HG02678 (cell line): ENCODE measurements at regions not wholly inside any gene's neighbourhood (a gene's known extent, or its start where the extent isn't known, plus 50 kb on each side); places are given as distances from the start of the nearest gene placed in this dataset.

Experiments
- ATAC-seq: cut with Tn5 transposase; IDR thresholded peaks from one replicate; pipeline ENCODE4 v1.9.1; 2021; ENCODE audit warnings: mild to moderate bottlenecking, moderate library complexity; ENCODE audit not compliant: unreplicated experiment

DNA sequence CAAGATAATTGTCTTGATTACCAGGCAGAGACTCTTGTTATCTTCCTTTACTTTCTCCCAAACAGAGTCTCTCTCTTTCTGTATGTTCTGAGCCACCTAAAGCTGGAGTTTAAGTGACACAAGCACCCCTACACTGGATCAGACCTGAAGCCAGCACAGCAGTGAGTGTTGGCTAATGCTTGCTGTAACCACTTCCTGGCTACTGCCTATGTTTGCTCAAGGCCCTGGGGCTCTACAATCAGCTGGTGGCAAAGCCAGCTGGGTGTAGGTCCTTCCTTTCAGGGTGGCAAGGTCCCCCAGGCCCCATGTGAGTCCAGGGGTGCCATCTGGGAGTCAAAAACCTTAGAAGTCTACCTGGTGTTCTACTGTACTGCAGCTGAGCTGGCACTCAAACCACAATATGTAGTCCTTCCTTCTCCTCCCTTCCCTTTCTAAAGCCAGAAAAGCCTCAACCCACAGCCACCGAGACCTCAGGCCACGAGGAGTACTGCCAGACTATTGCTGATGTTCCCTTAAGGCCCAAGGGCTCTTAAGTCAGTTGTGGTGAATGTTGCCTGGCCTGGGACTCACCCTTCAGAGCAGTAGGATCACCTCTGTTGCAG is 416.3 kb downstream of the ADRA2A start:
- no peak for ATAC-seq

DNA sequence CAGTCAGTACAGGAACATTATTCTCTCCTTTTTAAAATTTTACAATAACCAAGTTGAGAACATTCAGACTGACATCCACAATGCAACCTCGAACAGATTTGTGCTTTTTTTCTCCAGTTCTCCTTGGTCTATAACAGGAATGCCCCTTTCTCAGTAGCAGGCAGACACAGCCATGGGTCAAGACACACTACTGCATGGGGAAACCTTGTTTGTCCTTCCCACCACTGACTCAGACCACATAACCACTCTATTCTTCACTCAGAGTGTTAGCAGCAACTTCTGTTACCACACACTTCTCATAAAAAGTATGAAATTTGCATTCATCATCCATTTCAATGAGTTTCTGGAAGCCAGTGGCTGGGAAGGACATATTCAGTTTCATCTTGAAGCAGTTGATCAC is 421.7 kb downstream of the ADRA2A start:
- no peak for ATAC-seq

DNA sequence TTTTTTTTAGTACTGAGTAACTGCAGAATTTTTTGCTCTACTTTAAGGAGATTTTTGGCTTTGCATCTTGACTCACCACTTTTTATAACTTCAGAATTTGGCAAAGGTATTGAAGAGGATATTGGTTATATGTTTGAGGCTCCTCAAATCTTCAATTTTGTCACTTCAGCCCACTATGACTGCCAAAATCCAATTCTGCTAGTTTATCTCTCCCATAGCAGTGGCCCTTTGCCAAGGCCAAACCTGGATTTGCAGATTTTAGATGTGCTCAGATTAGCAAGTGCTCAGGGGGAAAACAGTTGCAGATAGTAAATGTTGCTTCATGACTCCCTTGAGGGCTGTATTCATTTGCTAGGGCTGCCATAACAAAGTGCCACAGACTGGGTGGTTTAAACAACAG is 427.5 kb downstream of the ADRA2A start:
- no peak for ATAC-seq

DNA sequence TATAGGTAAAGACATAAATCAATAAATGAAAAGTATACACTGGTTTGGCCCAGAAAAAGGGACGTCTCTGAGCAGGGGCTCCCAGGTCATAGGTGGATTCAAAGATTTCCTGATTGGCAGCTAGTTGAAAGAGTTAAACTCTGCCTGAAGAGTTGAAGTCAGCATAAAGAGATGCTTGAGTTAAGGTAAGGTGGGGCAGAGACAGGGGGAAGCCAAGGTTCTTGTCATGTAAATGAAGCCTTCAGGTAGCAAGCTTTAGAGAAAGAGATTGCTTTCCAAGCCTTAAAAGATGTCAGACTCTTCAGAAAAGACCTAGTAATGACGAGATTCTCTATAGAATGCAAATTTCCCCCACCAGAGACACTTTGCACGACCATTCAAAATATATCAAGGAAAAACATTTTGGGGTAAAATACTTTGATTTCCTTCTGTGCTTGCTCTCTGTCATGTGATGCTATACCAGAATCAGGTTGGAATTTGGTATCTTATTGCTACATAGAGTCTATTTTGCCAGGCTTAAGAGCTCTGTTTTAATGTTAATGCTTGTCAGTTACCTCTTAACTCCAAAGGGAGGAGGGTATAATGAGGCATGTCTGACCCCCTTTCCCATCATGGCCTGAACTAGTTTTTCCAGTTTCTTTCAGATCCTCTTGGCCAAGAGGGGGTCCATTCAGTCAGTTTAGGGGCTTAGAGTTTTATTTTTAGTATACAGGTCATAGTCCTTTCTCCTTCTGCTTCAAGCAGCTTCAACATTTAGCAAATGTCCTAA is 429.6 kb downstream of the ADRA2A start:
- no peak for ATAC-seq

DNA sequence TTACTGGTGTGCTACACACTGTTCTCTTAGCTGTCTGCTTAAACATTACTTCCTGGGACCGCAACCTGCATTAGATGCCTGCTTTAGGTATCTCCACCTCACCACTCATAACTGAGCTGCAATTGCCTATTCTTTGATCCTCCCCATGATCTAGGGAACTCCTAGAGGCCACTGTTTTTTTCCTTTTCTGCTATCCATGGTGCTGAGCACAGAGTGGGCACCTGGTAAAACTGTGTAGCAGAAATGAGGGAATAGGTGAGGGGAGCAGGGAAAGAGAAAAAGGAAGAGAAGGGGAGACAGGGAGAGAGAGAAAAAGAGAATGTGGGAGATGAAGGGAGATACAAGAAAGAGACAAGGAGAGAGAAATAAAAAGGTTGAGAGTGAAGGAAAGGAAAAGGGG is 434.9 kb downstream of the ADRA2A start:
- no peak for ATAC-seq

DNA sequence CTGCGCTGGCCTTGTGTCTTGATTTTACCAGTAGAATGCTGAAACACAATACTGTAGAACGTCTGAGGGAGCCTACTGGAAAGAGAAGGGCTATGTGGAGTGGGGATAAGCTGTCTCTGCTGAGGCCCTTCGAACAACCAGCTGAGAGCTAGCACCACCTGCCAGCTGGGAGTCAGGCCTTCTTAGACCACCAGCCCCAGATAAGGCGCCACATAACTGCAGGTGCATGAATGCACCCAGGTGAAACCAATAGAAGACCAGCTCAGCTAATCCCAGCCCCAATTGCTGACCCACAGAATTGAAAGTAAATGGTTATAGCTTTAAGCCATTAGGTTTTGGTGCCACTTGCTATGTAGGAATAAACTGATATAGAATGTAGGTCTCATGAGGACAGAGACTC is 438.4 kb downstream of the ADRA2A start:
- no peak for ATAC-seq

DNA sequence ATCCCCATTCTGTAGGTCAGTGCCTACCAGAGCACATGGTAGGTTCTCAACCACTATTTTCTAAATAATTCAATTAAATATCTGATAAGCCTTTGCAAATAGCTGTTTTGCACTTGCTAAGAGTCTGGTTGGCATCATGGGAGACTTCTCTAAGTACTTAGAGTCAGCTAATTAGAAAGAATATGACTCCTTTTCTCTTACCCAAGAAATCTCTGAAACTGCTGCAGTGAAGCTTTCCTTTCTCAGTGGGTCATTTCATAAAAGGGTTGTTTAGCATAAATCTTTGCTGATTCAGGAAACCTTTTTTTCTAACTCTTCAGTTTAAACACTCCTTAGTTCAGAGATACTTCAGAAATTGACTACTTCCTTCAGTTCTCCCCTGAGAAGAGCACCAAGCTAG is 438.9 kb downstream of the ADRA2A start:
- ATAC-seq, result no peak

DNA sequence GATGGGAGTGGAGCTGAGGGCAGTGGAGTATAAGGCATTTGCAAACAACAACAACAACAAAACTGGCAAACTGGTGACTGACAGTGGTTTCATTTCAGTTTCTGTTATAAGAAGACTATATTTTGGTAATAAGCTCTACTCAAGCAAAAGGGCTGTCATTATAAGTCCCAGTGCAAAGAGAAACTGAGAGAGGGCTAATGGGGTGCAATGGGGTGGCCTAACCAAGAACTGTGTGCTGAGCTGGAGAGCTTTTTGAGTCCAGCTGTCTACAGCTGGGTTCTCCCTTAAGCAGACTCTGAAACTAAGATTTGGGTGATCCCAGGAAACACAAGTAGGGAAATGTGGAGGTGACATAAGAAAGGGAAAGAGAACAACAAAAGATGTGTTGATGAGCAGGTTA is 439.3 kb downstream of the ADRA2A start:
- ATAC-seq, result no peak

DNA sequence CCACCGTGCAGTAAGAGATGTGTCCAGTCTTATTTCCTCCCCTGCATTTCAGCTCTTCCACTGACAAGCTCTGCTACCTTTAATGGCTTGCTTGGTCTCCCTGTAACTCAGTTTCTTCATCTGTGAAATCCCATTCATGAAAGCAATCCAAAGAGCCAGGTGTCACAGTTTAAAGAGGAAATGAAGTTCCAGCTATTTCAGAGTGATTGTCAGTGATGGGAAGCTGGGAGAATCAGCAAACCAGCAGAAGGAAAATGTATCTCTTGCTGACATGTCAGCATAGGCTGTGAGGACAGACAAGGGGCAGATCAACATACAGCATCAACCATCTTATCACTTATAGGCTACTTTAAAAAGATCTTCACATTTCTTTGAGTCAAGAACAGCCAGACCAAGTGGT is 445.3 kb downstream of the ADRA2A start:
- no peak for ATAC-seq

DNA sequence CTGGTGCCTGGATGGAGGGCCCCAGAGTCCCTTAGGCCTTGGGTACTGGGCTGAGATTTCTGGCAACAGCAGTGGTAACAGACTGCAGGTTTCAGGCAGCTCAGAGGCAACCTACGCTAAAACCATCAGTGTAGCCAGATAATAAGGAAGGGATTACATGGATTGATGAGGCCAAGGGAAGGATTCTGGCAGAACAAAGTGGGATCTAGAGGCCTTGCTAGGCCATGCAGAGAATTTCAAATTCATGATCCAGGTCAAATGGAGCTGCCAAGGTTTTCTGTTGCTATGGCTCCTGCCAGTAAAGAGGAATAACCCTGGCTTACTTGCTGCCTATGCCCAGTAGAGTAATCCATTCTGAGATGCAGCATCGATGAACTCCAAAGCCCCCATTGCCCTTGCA is 445.7 kb downstream of the ADRA2A start:
- no peak for ATAC-seq

DNA sequence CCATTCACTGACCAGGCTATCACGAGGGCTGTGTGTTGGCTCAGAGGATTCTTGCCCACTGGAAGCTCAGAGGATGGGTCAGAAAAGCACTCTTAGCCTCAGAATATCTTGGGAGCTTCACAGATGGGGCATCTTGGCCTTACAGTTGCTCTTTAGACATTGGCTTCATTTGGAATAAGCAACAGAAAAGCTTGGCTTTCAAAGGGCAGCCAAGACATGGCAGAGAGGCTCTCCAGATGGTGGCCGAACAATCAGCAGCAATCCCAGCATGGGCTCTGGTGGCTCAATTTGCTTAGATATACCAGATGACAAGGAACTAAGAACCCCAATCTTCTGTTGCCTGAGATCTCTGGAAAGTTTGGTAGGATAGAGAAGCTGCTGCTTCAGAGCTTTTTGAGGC is 446.2 kb downstream of the ADRA2A start:
- ATAC-seq, result no peak

DNA sequence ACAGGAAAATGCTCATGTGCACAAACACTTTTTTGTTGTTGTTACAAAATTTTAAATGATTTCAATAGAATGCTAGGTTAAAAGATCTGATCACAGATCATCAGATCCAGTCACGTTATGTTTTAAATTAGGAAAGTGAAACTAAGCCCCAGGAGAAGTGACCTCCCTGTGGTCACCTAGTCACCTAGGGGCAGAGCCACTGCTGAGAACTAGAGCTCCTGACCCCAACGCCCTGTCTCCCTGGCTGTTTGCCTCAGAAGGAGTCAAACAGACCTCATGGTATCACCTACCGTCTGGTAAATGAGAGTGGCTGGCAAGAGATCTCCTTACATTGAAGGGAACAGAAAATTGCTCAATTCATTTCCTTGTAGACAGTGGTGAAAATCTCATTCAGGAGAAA is 447.3 kb downstream of the ADRA2A start:
- ATAC-seq, result no peak

DNA sequence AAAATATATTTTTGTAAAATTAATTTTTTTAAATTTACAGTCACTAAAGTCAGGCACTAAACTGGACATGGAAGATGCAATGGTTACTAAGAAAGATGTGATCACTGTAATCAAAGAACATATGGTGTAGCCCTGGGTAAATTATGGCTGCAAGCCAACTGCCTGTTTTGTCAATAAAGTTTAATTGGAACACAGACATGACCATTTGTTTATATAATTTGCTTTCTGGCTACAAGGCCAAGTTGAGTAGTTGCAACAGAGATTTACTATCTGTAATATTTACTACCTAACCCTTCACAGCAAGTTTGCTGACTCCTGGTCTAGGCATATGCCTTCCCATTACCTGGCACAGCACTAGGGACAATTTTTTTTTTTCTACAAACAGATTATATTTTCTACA is 448.9 kb downstream of the ADRA2A start:
- no peak for ATAC-seq

DNA sequence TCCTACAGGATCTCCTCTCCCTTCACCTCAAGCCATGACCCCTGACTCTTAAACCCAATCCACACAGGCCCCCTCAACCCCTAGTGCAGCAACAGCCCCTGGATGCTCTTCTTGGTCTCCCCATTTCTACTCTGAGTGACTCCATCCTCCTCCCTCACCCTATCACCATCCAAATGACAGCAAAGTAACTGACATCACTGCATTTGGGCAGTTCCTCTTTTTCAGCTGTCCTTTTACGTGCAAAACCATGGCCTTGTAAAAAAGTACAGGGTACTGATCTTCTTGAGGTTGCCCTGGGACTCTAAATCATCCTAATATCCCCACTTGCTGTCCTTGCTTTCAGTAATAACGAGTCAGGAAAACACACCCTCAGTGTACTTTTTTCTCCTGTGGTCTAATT is 454.9 kb downstream of the ADRA2A start:
- ATAC-seq, result no peak

DNA sequence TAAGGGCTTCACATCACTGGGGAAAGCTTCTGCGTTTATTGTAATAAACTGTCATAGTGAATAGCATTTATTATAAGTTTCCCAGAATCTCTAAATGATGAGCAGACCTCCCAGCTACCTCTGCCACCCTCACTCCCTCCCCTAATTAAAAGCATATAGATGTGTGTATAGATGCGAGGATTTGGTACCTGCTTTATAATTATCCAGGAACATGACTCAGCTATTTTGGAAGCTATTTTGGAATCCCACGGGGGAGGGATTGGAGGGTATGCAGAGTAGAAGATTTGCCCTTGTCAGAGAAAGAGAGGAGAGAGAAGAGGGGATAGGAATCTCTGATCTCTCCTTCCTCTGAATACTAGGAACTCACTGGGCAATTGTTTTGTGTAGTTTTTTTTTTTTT is 455.3 kb downstream of the ADRA2A start:
- no peak for ATAC-seq

DNA sequence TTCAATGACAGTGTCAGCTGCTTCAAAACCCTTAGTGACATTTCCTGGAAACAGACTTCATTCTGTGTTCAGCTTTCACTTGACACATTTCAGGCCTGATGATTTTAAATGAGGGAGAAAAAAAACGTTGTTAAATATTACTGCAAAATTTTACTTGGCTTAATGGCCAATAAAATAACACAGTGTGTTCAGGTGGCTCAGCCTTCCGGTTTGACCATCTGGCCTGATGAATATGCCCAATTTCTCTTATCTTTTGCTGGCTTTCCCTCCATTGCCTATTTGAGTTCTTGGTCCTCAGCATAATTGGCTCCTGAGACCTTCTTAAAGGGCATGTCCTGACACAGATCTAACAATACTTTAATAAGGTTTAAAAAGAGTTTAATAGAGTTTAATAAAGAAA is 462.4 kb downstream of the ADRA2A start:
- ATAC-seq, result no peak

DNA sequence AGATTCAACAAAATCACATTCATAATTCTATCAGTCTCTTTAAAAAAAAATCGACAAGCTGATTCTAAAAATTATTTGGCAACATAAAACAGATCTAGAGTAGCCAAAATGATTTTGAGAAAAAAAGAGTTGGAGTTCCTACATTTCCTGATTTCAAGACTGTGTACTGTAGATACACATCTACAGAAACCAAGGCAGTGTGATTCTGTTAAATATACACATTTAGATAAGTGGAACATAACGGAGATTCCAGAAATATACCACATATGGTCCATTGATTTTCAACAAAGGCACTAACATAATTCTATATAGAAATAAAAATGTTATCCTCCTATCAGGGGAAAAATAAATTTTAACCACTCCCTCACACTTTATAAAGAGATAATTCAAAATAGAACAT is 467.0 kb downstream of the ADRA2A start:
- ATAC-seq, result no peak

DNA sequence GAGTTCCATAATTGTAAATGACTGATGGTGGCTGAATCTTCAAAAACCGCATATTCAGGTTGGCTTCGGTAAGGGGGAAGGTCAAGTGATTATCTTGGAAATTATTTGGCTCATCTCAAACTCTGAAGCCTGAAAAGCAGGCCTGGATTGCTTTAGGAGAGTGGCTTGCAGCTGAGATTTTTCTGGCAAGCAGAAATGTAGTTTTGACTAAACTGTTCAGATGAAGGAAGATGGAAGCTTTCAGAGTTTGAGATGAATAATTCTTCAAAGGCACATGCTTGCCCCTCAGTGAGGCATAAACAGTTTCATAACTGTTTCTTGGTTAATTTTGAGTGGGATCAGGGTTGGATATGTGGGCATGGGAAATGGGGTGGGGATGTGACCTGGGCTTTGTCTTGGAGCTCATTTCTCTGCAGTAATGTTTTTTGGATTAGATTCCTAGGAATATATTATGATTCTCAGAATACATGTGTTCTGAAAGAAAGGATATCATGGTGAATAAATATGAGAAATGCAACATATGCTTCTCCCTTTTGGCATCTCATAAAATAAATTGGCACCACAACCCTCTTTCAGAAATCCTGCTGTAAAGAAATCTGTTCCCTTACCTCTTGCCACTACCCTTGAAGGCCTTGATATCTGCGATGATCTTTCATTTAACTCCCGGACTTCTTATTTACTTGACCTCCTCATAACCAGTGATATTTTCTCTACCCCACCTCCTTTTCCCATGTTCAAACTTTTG is 469.2 kb downstream of the ADRA2A start:
- ATAC-seq, result no peak

DNA sequence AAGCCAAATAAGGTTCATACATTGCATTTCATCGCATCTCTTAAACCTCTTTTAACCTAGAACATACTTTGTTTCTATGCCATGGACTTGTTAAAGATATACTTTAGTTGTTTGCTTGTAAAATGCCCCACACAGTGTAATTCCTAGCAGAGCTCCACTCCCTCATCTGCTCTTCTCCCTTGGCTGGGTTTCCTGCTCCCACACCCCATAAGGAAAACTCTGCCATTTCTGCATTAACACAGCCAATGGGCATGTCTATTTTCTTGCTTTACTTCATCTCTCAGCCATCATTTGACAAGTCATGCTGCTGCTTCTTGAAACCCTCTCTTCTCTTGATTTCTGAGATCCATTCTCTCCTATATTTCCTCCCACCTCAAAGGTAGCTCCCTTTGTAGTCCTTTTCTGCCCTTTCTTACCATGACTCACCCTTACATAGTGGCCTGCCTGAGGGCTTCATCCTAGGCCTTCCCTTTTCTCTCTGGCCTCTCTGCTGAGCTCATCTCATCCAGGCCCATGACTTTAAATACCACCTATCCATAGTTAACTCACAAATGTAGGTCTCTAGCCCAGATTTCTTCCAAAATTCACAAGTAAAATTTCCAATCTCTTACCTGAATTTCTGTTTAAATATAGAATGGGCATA is 471.4 kb downstream of the ADRA2A start:
- no peak for ATAC-seq

DNA sequence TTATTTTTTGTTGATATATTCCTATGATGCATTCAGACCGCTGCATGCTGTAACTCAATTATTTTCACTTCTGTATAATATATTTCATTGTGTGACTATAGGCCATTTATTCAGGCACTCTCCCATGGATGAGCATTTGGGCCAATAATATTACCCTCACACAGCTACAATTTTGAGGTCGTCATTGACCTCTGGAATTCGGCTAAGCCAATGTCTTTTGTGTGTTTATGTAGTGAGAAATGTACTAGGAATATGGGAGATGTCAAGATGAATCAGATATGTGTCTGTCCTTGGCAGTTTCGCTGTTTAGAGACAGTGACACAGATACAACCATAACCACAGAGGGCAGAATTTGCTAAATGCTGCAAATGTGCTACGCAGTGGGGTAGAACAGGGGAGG is 474.2 kb downstream of the ADRA2A start:
- ATAC-seq, result no peak

DNA sequence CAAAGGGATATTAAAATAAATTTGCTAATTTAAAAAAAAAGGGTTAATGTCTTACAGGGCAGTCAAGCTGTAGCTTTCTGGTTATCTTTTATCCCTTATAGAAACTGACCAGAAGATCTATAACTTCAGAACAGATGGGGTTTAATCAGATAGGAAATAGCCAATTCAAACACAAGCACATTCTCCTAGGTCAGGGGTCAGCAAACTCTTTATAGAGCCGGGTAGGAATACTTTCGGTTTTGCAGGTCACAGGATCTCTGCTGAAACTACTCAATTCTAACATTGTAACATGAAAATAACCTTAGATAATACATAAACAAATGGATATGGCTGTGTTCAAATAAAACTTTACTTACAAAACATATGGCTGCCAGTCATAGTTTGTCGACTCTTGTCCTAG is 479.8 kb downstream of the ADRA2A start:
- no peak for ATAC-seq

DNA sequence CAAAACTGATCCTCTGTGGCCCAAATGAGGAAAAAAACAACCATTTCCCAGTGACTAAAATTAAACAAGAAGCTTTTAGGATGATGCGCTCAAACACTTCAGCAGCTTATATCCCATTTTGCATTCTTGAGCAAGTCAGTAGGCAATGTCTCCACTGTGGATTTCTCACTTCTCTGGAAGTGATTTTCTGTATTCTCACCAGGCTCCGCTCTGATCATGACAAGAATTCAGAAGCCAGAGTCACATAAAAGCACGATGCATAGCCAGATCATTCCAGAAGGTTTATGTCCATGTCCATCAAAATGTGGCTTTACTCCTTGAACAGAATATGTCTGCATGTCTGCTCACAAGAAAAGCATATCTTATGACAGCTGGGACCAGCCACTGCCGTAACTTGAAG is 481.4 kb downstream of the ADRA2A start:
- no peak for ATAC-seq
